DMS 273 (cell line): ENCODE measurements at regions not wholly inside any gene's neighbourhood (a gene's known extent, or its start where the extent isn't known, plus 50 kb on each side); places are given as distances from the start of the nearest gene placed in this dataset.

ENCODE experiments used
- DNase-seq: peaks from one replicate; lab custom pipeline; 2025; ENCODE audit not compliant: unreplicated experiment; lab: John Stamatoyannopoulos, UW

- no peak for DNase-seq
Observed at GRCh38 chr1:193674292-193674944, 488.0 kb upstream of the B3GALT2 start.

DNA sequence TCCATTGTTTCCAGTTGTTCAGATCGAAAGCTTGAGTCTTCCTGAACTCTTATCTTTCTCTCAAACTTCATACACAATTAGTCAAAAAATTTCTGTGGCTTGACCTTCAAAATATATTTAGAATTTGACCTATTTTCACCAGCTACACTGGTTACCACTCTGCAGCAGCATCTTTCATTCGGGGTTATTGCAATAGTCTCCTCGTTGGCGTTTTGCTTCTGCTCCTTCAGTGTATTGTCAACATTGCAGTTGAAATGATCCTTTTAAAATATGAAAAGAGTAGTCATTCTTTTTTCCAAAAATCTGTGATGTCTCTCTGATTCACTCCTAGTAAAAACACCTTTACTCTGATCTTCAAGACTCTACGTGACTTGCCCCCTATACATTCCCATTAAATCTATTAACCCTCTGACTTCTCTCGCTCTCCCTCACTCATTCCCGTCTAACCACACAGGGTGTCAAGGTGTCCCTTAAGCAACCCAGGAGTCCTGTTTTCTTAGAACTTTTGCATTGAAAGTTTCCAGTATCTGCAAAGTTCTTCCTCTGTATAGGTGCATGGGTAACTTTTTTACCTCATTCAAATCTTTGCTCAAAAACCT, 480.2 kb upstream of the B3GALT2 start:
- no peak for DNase-seq

GRCh38 chr1:193663965-193664364, 477.6 kb upstream of the B3GALT2 start:
- no peak for DNase-seq

DNA sequence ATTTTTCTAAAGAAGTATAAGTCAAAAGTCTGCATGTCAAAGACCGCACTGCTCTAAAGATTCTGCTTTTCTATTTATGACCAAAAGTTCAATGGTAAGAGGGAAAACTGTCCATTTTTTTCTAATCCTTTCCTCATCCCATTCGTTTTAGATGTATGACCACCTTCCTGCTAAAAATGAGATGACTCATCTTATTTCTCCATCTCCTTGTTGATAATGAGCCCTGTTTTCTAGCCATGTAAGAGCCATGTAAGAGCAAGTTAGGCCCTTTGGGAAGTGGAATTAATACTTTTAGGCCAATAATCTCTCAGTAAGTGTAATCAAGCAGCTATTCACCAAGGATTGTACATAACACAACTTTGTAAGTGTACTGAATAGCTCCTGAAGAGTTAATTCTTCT, 475.6 kb upstream of the B3GALT2 start:
- no peak for DNase-seq

GRCh38 chr1:193661385-193661784, 475.0 kb upstream of the B3GALT2 start:
- DNase-seq, result no peak

DNA sequence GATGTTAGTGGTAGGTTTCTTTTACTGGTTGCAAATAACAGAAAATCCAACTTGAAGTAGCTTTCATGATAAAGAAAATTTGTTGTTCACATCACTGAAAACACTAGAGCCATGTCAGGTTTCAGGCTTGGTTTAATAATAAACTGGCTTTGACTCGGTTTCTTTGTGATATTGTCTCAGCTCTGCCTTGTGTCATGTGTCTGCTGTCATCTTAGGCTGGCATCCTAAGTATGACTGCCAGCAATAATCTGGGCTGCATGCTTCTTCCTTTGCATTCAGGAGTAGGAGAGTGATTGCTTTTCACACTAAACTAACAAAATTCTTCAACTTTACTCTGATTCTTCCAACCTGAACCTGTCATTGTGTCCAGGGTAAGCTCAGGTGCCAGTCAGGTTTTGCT, 474.0 kb upstream of the B3GALT2 start:
- DNase-seq, result no peak

GRCh38 chr1:193658691-193659090, 472.3 kb upstream of the B3GALT2 start:
- no peak for DNase-seq

DNA sequence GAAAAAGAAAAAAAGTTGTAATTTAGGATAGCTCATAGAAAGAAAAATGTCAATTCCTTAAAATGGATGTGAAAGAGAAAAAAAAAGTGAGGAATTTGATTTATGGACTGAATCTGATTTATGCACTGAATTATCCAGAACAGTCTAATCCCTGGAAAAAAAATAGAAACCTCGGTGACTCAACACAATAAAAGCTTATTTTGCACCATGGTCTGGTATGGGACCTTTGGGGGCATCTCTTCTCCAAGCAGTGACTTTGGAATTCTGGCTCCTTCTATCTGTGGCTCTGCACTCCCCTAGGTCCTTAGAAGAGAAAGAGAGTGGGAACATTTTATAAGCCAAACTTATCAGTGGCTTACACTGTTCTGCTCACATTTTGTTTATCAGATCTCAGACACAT, 471.7 kb upstream of the B3GALT2 start:
- no peak for DNase-seq

DNA sequence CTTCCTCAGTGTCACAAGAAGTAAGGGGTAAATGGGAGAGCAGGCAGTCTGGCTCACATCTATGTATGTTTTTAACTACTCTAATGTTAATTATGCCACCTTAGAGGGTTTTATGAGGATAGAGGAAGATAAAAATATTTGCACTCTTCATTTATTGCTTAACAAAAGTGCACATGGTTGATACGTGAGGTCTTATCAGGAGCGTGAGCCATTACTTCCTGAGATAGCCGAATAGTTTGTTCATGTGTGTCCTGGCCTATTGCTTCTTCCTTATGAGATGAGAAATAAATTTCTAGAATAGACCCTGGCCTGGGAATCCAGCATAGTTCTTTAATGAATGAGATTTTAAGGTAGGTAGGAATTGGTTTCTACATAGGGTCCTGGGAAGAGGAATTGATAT, 471.1 kb upstream of the B3GALT2 start:
- no peak for DNase-seq

- no peak for DNase-seq
Observed at GRCh38 chr1:193656841-193657240, 470.4 kb upstream of the B3GALT2 start.

- DNase-seq, result no peak
Observed at GRCh38 chr1:193654951-193655735, 468.7 kb upstream of the B3GALT2 start.

- DNase-seq, result no peak
Observed at GRCh38 chr1:193649587-193649986, 463.2 kb upstream of the B3GALT2 start.

- no peak for DNase-seq
Observed at GRCh38 chr1:193634876-193635275, 448.5 kb upstream of the B3GALT2 start.

GRCh38 chr1:193634470-193634869, 448.1 kb upstream of the B3GALT2 start:
- DNase-seq, result no peak

DNA sequence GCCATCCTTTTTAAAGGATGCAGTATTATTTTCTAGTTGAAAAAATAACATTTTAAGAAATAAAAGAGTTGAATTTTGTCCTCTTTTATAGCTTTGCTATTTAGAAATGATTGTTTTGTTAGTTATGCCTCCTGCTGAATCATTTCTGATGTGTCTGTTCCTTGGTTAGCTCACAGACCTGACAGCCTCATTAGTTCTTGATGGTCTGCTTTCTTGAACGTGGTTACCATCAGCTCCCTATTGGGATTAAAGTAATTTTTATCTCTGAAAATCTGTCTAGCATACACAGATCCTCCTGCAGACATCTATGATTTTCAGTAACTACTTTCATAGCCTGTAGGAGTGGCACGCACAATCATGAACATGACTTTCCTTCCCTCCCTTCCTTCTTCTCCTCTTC, 447.6 kb upstream of the B3GALT2 start:
- DNase-seq, result no peak

GRCh38 chr1:193633093-193633492, 446.7 kb upstream of the B3GALT2 start:
- no peak for DNase-seq

GRCh38 chr1:193631306-193631705, 444.9 kb upstream of the B3GALT2 start:
- no peak for DNase-seq

- DNase-seq, result no peak
Observed at GRCh38 chr1:193629875-193630274, 443.5 kb upstream of the B3GALT2 start.

DNA sequence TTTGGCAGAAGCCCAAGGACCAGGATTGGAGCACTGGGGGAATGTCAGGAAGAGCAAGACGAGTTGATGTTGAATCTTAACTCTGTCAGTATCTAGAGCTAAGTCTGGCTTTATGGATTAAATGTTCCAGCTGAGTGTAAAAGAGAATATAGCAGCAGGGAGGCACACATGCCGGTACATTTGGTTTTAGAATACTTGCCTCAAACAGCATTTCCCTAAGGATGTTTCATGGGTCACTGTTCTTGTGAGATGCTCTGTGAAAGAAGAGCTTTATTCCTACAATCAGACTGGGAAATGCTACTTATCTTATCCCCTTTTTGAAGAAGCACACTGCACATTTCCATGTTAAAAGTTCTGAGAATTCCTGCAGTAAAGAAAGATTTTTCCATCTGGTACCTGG, 440.3 kb upstream of the B3GALT2 start:
- no peak for DNase-seq

- no peak for DNase-seq
Observed at GRCh38 chr1:193625255-193625654, 438.8 kb upstream of the B3GALT2 start.

DNA sequence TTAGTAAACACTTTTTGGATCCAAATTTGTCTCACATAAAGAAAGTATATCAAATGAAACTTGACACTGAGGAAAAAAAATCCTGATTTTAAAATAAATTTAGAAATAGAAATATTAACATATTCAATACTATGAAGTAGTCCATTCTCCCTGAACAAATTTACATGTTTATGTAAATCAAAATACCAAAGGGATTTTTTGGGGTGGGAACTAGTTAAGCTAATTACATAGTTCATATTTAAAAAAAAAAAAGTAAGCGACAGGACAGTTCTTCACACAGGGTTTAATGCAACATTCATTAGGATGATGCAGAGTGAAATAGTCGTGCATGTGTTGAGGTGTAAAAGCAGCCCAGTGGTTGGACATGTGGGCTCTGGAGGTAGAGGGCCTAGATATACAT, 433.5 kb upstream of the B3GALT2 start:
- DNase-seq, result no peak

DNA sequence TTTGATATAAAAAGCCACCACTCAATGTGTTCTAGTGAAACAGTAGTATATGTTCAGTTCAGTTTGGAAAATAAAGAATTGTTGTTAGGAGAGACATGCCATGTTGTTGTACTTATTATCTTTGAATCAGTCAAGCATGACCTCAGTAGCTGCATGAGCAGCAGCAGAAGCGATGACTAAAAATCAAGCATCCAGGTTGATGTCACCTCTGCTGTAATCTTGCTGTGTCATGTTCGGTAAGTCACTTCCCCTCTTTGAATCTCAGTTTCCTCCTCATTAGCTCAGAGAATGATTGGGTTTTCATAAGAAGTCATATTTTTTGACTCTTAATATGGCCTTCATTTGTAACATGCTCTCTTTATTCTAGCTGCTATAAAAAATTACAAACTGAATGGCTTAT, 428.4 kb upstream of the B3GALT2 start:
- DNase-seq, result no peak
